ENCODE measurements at regions not wholly inside any gene's neighbourhood (a gene's known extent, or its start where the extent isn't known, plus 50 kb on each side); places are given as distances from the start of the nearest gene placed in this dataset.

- TF ChIP-seq POLR2A (IDR thresholded peaks at IDR 0.05) (no peak), CTCF (IDR thresholded peaks at IDR 0.05 in 4 of 5, conservative IDR thresholded peaks at IDR 0.05 in 1 of 5) (no peak)
Measured at GRCh38 chr21:29434081-29434480, 135.4 kb downstream of the BACH1 start.
